Neural cell (in vitro differentiated cells): ENCODE measurements at regions not wholly inside any gene's neighbourhood (a gene's known extent, or its start where the extent isn't known, plus 50 kb on each side); places are given as distances from the start of the nearest gene placed in this dataset.

Source experiments
- EP300 ChIP-seq: fragments of 450-650 bp; conservative IDR thresholded peaks from 2 replicates; pipeline ENCODE4 v1.6.1; 2014; ENCODE audit warnings: antibody characterized with exemption, mild to moderate bottlenecking, moderate library complexity; ENCODE audit not compliant: poor library complexity, severe bottlenecking
- EZH2 ChIP-seq: fragments of 200-600, 300-800 bp; shearing (Covaris generic), sonication (generic); IDR thresholded peaks from 2 replicates; pipeline ENCODE4 v1.6.1; 2014; ENCODE audit warnings: antibody characterized with exemption, low read length, borderline replicate concordance, mild to moderate bottlenecking; ENCODE audit not compliant: insufficient read depth, poor library complexity, severe bottlenecking
- MXI1 ChIP-seq: fragments of 450-650 bp; conservative IDR thresholded peaks from 2 replicates; pipeline ENCODE4 v1.6.1; 2014; ENCODE audit warnings: antibody characterized with exemption, mild to moderate bottlenecking; ENCODE audit not compliant: poor library complexity, severe bottlenecking
- POLR2AphosphoS5 ChIP-seq: IDR thresholded peaks from 2 replicates; pipeline ENCODE4 v1.6.1; 2012
- RAD21 ChIP-seq: fragments of 450-650 bp; conservative IDR thresholded peaks from 2 replicates; pipeline ENCODE4 v1.6.1; 2014; ENCODE audit warnings: antibody characterized with exemption, mild to moderate bottlenecking, moderate library complexity
- SMC3 ChIP-seq: fragments of 450-650 bp; conservative IDR thresholded peaks from 2 replicates; pipeline ENCODE4 v1.6.1; 2014; ENCODE audit warnings: antibody characterized with exemption, mild to moderate bottlenecking, moderate library complexity; ENCODE audit not compliant: poor library complexity
- TAF1 ChIP-seq: IDR thresholded peaks from 2 replicates; pipeline ENCODE4 v1.6.1; 2012; ENCODE audit warnings: low read depth
- TF ChIP-seq, protein P1 (sequence below): fragments of 450-650 bp; IDR thresholded peaks from 2 replicates; pipeline ENCODE4 v1.5.1; 2014; ENCODE audit warnings: antibody characterized with exemption, mild to moderate bottlenecking, moderate library complexity; ENCODE audit not compliant: poor library complexity, severe bottlenecking

DNA sequence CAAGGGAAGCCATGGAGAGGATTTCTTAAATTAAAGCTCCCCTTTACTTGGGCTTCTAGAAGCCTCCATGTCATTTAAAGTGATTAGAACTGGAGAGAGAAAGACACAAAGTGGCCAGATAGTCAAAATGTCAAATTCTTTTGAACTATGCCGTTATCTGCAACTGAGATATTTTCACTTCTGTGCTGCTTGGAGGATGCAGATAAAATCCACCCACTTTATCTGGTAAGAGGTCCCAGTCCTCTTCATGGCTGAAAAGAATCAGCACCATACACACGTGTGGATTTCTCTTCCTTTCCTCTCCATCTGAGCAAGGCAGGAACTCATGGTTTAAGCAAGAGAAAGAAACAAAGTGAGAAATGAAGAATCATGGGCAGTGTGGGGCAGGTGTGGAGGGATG lies 276.9 kb upstream of the RUNX1 start:
- TF ChIP-seq, protein P1, sequence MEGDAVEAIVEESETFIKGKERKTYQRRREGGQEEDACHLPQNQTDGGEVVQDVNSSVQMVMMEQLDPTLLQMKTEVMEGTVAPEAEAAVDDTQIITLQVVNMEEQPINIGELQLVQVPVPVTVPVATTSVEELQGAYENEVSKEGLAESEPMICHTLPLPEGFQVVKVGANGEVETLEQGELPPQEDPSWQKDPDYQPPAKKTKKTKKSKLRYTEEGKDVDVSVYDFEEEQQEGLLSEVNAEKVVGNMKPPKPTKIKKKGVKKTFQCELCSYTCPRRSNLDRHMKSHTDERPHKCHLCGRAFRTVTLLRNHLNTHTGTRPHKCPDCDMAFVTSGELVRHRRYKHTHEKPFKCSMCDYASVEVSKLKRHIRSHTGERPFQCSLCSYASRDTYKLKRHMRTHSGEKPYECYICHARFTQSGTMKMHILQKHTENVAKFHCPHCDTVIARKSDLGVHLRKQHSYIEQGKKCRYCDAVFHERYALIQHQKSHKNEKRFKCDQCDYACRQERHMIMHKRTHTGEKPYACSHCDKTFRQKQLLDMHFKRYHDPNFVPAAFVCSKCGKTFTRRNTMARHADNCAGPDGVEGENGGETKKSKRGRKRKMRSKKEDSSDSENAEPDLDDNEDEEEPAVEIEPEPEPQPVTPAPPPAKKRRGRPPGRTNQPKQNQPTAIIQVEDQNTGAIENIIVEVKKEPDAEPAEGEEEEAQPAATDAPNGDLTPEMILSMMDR: no peak
- TF ChIP-seq RAD21: no peak
- TF ChIP-seq SMC3: no peak
- TF ChIP-seq EZH2: no peak
- TF ChIP-seq EP300: no peak
- no peak for TF ChIP-seq TAF1
- TF ChIP-seq POLR2AphosphoS5: no peak
- no peak for TF ChIP-seq MXI1
